ENCODE measurements at regions not wholly inside any gene's neighbourhood (a gene's known extent, or its start where the extent isn't known, plus 50 kb on each side); places are given as distances from the start of the nearest gene placed in this dataset.
"Not testable (repeated sequence)": the region's sequence is repeated elsewhere in the genome, so short reads cannot be mapped to it uniquely, and the experiment has no call there.

DNA sequence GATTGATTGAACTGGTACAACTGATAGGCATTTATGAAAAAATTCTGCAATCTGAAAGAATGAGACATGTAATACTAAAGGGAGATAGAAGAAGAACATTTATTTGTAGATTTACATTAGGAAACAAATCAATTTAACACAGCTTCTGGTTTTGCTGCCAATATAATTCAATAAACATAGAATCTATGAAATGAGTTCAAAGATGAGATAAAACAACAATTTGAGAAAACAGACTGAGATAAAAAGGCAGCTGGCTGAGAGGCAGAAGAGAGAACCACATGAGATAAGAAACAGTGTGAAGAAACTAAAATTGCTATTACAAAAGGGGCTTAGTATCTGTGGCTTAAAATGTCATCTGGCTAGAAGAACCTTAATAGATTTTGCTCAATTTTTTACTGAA lies 176.6 kb downstream of the PYDC2 start:
- no peak overlapping the region for H3K27ac ChIP-seq (ENCODE audit: low read depth, low read length)
- H3K36me3 ChIP-seq (ENCODE audit: control insufficient read depth in 5 of 5, insufficient read depth in 5 of 5, low read length in 5 of 5) = no peaks in the 10 kb centered on the region

DNA sequence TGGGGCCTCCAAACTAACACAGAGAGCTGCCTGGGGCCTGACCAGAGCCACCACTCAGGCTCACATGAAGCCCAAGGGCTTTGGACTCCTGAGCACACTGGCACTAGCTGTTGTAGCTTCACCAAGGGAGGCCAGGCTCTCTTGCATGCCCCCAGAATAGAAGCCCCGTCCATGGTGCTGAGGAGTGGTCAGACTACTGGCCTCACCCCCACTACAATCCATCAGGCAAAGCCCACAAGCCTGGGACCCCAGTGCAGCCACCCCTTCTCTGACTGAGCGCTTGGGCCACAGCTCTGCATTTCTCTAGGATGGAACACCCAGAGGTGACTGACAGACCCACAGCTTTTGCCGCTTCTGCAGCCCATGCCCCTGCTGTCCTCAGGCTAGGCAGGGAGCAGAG lies 180.8 kb downstream of the PYDC2 start:
- Histone ChIP-seq H3K27ac (ENCODE audit: low read depth, low read length) (no peak overlapping the region), H3K9ac (ENCODE audit: low read length in 5 of 5) (no peak overlapping the region), H3K9me3 (ENCODE audit: control insufficient read depth in 5 of 5, low read length in 5 of 5) (peaks cover 0 to 17% (median 0%) of the 10 kb centered on the region in 5 donors), H3K4me3 (ENCODE audit: low read depth in 1 of 5, low read length in 5 of 5) (no peak overlapping the region), H3K4me1 (ENCODE audit: control insufficient read depth in 5 of 5, insufficient read depth in 5 of 5, low read length in 5 of 5) (no peaks in the 10 kb centered on the region), H3K27me3 (ENCODE audit: control insufficient read depth in 5 of 5, insufficient read depth in 4 of 5, low read length in 5 of 5) (no peaks in the 10 kb centered on the region), H3K36me3 (ENCODE audit: control insufficient read depth in 5 of 5, insufficient read depth in 5 of 5, low read length in 5 of 5) (no peaks in the 10 kb centered on the region)

More for the DNA sequence above, 176.6 kb downstream of the PYDC2 start:
- Histone ChIP-seq H3K27me3 (ENCODE audit: control insufficient read depth in 5 of 5, insufficient read depth in 4 of 5, low read length in 5 of 5) (no peaks in the 10 kb centered on the region), H3K9ac (ENCODE audit: low read length in 5 of 5) (no peak overlapping the region), H3K4me3 (ENCODE audit: low read depth in 1 of 5, low read length in 5 of 5) (no peak overlapping the region), H3K9me3 (ENCODE audit: control insufficient read depth in 5 of 5, low read length in 5 of 5) (no peaks in the 10 kb centered on the region), H3K4me1 (ENCODE audit: control insufficient read depth in 5 of 5, insufficient read depth in 5 of 5, low read length in 5 of 5) (no peaks in the 10 kb centered on the region)

DNA sequence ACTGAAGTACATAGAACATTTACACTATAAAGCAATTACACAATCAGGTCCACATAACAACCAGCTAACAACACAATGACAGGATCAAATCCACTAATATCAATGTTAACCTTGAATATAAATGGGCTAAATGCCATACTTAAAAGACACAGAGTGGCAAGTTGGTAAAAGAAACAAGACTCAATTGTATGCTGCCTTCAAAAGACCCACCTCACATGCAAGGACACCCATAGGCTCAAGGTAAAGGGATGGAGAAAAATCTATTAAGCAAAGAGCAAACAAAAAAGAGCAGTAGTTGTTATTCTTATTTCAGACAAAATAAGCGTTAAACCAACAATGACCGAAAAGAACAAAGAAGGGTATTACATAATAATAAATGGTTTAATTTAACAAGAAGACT lies 183.3 kb downstream of the PYDC2 start:
- Histone ChIP-seq H3K27me3 (ENCODE audit: control insufficient read depth in 5 of 5, insufficient read depth in 4 of 5, low read length in 5 of 5) (no peaks in the 10 kb centered on the region), H3K36me3 (ENCODE audit: control insufficient read depth in 5 of 5, insufficient read depth in 5 of 5, low read length in 5 of 5) (no peaks in the 10 kb centered on the region), H3K9ac (ENCODE audit: low read length in 5 of 5) (no peak overlapping the region), H3K4me1 (ENCODE audit: control insufficient read depth in 5 of 5, insufficient read depth in 5 of 5, low read length in 5 of 5) (no peaks in the 10 kb centered on the region), H3K27ac (ENCODE audit: low read depth, low read length) (no peak overlapping the region), H3K9me3 (ENCODE audit: control insufficient read depth in 5 of 5, low read length in 5 of 5) (peaks cover 0 to 17% (median 0%) of the 10 kb centered on the region in 5 donors), H3K4me3 (ENCODE audit: low read depth in 1 of 5, low read length in 5 of 5) (no peak overlapping the region)

DNA sequence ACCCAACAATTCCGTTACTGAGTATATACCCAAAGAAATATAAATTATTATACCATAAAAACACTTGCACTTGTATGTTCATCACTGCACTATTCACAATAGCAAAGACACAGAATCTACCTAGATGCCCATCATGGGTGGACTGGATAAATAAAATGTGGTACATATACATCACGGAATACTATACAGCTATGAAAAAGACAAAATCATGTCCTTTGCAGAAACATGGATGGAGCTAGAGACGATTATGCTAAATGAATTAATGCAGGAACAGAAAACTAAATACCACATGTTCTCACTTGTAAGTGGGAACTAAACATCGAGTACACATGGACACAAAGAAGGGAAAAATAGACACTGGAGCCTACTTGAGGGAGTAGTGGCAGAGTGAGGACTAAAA lies 185.3 kb downstream of the PYDC2 start:
- Histone ChIP-seq H3K36me3 (ENCODE audit: control insufficient read depth in 5 of 5, insufficient read depth in 5 of 5, low read length in 5 of 5) (no peaks in the 10 kb centered on the region), H3K27ac (ENCODE audit: low read depth, low read length) (no peak overlapping the region), H3K4me1 (ENCODE audit: control insufficient read depth in 5 of 5, insufficient read depth in 5 of 5, low read length in 5 of 5) (no peaks in the 10 kb centered on the region), H3K27me3 (ENCODE audit: control insufficient read depth in 5 of 5, insufficient read depth in 4 of 5, low read length in 5 of 5) (no peaks in the 10 kb centered on the region), H3K9me3 (ENCODE audit: control insufficient read depth in 5 of 5, low read length in 5 of 5) (peaks cover 0 to 21% (median 6%) of the 10 kb centered on the region in 5 donors), H3K4me3 (ENCODE audit: low read depth in 1 of 5, low read length in 5 of 5) (no peak overlapping the region), H3K9ac (ENCODE audit: low read length in 5 of 5) (no peak overlapping the region)

DNA sequence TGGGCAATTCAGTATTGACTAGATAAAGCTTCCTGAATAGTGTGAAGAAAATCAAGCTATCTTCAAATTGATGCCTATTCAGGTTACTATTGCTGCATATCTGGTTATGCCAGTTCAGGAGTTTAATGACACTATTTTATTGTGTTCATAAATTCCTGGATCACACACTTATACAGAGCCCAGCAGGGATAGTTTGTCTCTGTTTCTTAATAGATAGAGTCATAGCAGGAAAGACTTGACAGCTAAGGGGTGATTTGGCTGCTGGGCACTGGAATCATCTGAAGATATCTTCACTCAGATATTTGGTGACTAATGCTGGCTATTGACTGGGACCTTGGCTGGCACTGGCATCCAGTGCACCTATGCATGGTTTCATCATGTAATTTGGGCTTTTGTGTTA lies 187.8 kb downstream of the PYDC2 start:
- no peaks in the 10 kb centered on the region for H3K36me3 ChIP-seq (ENCODE audit: control insufficient read depth in 5 of 5, insufficient read depth in 5 of 5, low read length in 5 of 5)
- H3K27ac ChIP-seq (ENCODE audit: low read depth, low read length) = no peak overlapping the region
- H3K4me1 ChIP-seq (ENCODE audit: control insufficient read depth in 5 of 5, insufficient read depth in 5 of 5, low read length in 5 of 5) = no peaks in the 10 kb centered on the region
- H3K9me3 ChIP-seq (ENCODE audit: control insufficient read depth in 5 of 5, low read length in 5 of 5) = peaks cover 0 to 21% (median 6%) of the 10 kb centered on the region in 5 donors
- no peak overlapping the region for H3K4me3 ChIP-seq (ENCODE audit: low read depth in 1 of 5, low read length in 5 of 5)
- H3K27me3 ChIP-seq (ENCODE audit: control insufficient read depth in 5 of 5, insufficient read depth in 4 of 5, low read length in 5 of 5) = no peaks in the 10 kb centered on the region
- H3K9ac ChIP-seq (ENCODE audit: low read length in 5 of 5) = no peak overlapping the region

DNA sequence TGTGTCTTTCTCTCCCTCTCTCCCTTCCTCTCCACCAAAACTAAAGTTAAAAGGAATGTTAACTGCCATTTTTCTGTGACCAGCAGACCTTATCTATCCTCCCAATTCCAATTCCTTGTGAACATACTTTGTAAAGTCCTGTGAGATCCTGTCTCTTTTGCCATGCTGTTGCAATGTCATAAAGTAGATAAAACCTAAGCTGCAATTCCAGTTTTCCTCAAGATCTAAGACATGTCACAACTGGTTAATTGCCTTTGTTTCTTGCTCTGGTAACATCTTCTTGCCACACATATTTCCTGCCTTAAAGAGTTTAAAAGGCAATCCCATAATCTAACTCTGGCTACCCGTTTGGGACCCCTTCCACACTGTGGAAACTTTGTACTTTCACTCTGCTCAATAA lies 188.7 kb downstream of the PYDC2 start:
- H3K36me3 ChIP-seq (ENCODE audit: control insufficient read depth in 5 of 5, insufficient read depth in 5 of 5, low read length in 5 of 5) = no peaks in the 10 kb centered on the region
- no peaks in the 10 kb centered on the region for H3K4me1 ChIP-seq (ENCODE audit: control insufficient read depth in 5 of 5, insufficient read depth in 5 of 5, low read length in 5 of 5)

DNA sequence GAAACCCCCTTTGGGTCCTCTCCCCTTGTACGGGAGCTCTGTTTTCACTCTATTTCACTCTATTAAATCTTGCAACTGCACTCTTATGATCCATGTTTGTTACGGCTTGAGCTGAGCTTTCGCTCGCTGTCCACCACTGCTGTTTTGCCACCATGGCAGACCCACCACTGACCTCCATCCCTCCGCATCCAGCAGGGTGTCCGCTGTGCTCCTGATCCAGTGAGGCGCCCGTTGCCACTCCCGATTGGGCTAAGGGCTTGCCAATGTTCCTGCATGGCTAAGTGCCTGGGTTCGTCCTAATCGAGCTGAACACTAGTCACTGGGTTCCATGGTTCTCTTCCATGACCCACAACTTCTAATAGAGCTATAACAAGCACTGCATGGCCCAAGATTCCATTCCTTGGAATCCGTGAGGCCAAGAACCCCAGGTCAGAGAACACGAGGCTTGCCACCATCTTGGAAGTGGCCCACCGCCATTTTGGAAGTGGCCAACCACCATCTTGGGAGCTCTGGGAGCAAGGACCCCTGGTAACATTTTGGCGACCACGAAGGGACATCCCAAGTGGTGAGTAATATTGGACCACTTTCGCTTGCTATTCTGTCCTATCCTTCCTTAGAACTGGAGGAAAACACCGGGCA lies 197.9 kb downstream of the PYDC2 start:
- H3K4me1 ChIP-seq (ENCODE audit: control insufficient read depth in 5 of 5, insufficient read depth in 5 of 5, low read length in 5 of 5); H3K4me3 ChIP-seq (ENCODE audit: low read depth in 1 of 5, low read length in 5 of 5); H3K27me3 ChIP-seq (ENCODE audit: control insufficient read depth in 5 of 5, insufficient read depth in 4 of 5, low read length in 5 of 5); H3K27ac ChIP-seq (ENCODE audit: low read depth, low read length); H3K9ac ChIP-seq (ENCODE audit: low read length in 5 of 5); H3K9me3 ChIP-seq (ENCODE audit: control insufficient read depth in 5 of 5, low read length in 5 of 5); H3K36me3 ChIP-seq (ENCODE audit: control insufficient read depth in 5 of 5, insufficient read depth in 5 of 5, low read length in 5 of 5): not testable (repeated sequence)

More for the DNA sequence above, 188.7 kb downstream of the PYDC2 start:
- peaks cover 0 to 17% (median 3%) of the 10 kb centered on the region in 5 donors for H3K9me3 ChIP-seq (ENCODE audit: control insufficient read depth in 5 of 5, low read length in 5 of 5)
- H3K9ac ChIP-seq (ENCODE audit: low read length in 5 of 5) = no peak overlapping the region
- no peak overlapping the region for H3K4me3 ChIP-seq (ENCODE audit: low read depth in 1 of 5, low read length in 5 of 5)
- no peak overlapping the region for H3K27ac ChIP-seq (ENCODE audit: low read depth, low read length)
- no peaks in the 10 kb centered on the region for H3K27me3 ChIP-seq (ENCODE audit: control insufficient read depth in 5 of 5, insufficient read depth in 4 of 5, low read length in 5 of 5)

DNA sequence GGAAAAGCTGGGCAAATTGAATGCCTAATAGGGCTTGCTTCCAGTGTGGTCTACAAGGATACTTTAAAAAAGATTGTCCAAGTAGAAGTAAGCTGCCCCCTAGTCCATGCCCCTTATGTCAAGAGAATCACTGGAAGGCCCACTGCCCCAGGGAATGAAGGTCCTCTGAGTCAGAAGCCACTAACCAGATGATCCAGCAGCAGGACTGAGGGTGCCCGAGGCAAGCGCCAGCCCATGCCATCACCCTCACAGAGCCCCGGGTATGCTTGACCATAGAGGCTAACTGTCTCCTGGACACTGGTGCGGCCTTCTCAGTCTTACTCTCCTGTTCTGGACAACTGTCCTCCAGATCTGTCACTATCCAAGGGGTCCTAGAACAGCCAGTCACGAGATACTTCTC lies 201.2 kb downstream of the PYDC2 start:
- not testable (repeated sequence) for H3K27ac ChIP-seq (ENCODE audit: low read depth, low read length); H3K27me3 ChIP-seq (ENCODE audit: control insufficient read depth in 5 of 5, insufficient read depth in 4 of 5, low read length in 5 of 5); H3K4me1 ChIP-seq (ENCODE audit: control insufficient read depth in 5 of 5, insufficient read depth in 5 of 5, low read length in 5 of 5); H3K9ac ChIP-seq (ENCODE audit: low read length in 5 of 5); H3K36me3 ChIP-seq (ENCODE audit: control insufficient read depth in 5 of 5, insufficient read depth in 5 of 5, low read length in 5 of 5); H3K4me3 ChIP-seq (ENCODE audit: low read depth in 1 of 5, low read length in 5 of 5); H3K9me3 ChIP-seq (ENCODE audit: control insufficient read depth in 5 of 5, low read length in 5 of 5)

DNA sequence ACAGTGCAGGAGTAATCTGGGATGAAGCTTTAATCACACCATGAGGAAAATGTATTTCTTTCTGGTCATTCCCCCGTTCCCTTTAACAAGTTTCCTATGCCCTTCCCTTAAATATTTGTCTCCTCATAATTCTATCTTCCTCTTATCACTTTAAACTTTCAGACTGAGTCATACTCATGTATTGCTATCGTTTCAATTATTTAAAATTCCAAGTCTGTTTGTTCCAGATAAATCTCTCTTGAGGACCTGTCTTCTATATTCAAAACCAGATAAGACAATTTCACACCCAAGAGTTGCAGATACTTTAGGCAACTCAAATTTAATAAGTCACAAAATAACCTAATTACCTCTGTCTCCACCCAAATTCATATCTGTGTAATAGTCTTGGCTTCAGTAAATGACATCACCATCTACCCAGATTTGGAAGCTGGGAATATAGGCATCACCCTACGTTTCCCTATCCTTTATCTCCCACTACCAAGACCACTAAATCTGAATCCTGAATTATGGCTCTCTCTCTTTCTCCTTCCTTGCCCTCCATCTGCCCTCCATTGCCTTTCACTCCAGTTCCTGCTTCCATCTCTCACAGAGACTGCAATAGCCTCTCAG lies 220.1 kb downstream of the PYDC2 start:
- Histone ChIP-seq H3K36me3 (ENCODE audit: control insufficient read depth in 5 of 5, insufficient read depth in 5 of 5, low read length in 5 of 5) (no peaks in the 10 kb centered on the region), H3K9me3 (ENCODE audit: control insufficient read depth in 5 of 5, low read length in 5 of 5) (no peaks in the 10 kb centered on the region), H3K4me1 (ENCODE audit: control insufficient read depth in 5 of 5, insufficient read depth in 5 of 5, low read length in 5 of 5) (no peaks in the 10 kb centered on the region), H3K9ac (ENCODE audit: low read length in 5 of 5) (no peak overlapping the region), H3K27ac (ENCODE audit: low read depth, low read length) (no peak overlapping the region), H3K27me3 (ENCODE audit: control insufficient read depth in 5 of 5, insufficient read depth in 4 of 5, low read length in 5 of 5) (no peaks in the 10 kb centered on the region), H3K4me3 (ENCODE audit: low read depth in 1 of 5, low read length in 5 of 5) (no peak overlapping the region)

DNA sequence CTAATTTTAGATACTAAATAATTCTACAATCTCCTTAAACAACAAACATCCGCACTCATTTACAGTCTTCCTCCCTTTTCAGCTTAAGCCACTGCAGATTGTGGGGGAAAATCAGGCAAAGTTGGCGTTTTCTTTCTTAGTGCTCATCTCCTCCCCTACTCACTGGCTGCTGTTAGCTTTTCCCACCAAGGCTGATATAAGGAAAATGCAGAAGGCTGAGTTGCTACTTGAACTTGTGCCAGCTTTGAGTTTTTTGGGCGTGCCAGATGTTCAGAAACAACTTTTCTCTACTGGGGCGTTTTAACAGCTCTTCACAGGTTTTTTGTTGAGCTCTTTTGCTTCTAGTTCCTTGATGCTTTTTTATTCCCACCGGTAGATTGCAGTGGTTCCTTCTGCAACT lies 222.0 kb downstream of the PYDC2 start:
- Histone ChIP-seq H3K36me3 (ENCODE audit: control insufficient read depth in 5 of 5, insufficient read depth in 5 of 5, low read length in 5 of 5) (no peaks in the 10 kb centered on the region), H3K9me3 (ENCODE audit: control insufficient read depth in 5 of 5, low read length in 5 of 5) (no peaks in the 10 kb centered on the region), H3K27me3 (ENCODE audit: control insufficient read depth in 5 of 5, insufficient read depth in 4 of 5, low read length in 5 of 5) (no peaks in the 10 kb centered on the region), H3K27ac (ENCODE audit: low read depth, low read length) (no peak overlapping the region), H3K9ac (ENCODE audit: low read length in 5 of 5) (no peak overlapping the region), H3K4me1 (ENCODE audit: control insufficient read depth in 5 of 5, insufficient read depth in 5 of 5, low read length in 5 of 5) (no peaks in the 10 kb centered on the region), H3K4me3 (ENCODE audit: low read depth in 1 of 5, low read length in 5 of 5) (no peak overlapping the region)

Measured in subcutaneous abdominal adipose tissue (tissue), 5 donors.